HG03565 (cell line): ENCODE measurements at regions not wholly inside any gene's neighbourhood (a gene's known extent, or its start where the extent isn't known, plus 50 kb on each side); places are given as distances from the start of the nearest gene placed in this dataset.
"Not testable (repeated sequence)": the region's sequence is repeated elsewhere in the genome, so short reads cannot be mapped to it uniquely, and the experiment has no call there.

Experiments used
- ATAC-seq: cut with Tn5 transposase; IDR thresholded peaks from one replicate; pipeline ENCODE4 v1.9.1; 2021; ENCODE audit warnings: mild to moderate bottlenecking, moderate library complexity; ENCODE audit not compliant: unreplicated experiment

- ATAC-seq, result no peak
Measured at GRCh38 chr2:223176970-223177369, 125.0 kb downstream of the KCNE4 start.

- no peak for ATAC-seq
Measured at GRCh38 chr2:223180463-223180862, 128.5 kb downstream of the KCNE4 start.

- no peak for ATAC-seq
Measured at GRCh38 chr2:223181561-223181960, 129.6 kb downstream of the KCNE4 start.

GRCh38 chr2:223182356-223182755 lies 130.4 kb downstream of the KCNE4 start:
- no peak for ATAC-seq

GRCh38 chr2:223185638-223186037 lies 133.6 kb downstream of the KCNE4 start:
- ATAC-seq, result no peak

GRCh38 chr2:223187256-223187655 lies 135.3 kb downstream of the KCNE4 start:
- ATAC-seq, result no peak

- ATAC-seq, result not testable (repeated sequence)
Measured at GRCh38 chr2:223190561-223191206, 138.7 kb downstream of the KCNE4 start.

- no peak for ATAC-seq
Measured at GRCh38 chr2:223196331-223196730, 144.3 kb downstream of the KCNE4 start.

- ATAC-seq, result no peak
Measured at GRCh38 chr2:223197046-223197445, 145.1 kb downstream of the KCNE4 start.

GRCh38 chr2:223199531-223200515 lies 147.8 kb downstream of the KCNE4 start:
- ATAC-seq, result no peak

- no peak for ATAC-seq
Measured at GRCh38 chr2:223203971-223204929, 152.3 kb downstream of the KCNE4 start.

GRCh38 chr2:223210489-223210888 lies 158.5 kb downstream of the KCNE4 start:
- ATAC-seq, result no peak

- no peak for ATAC-seq
Measured at GRCh38 chr2:223214394-223215253, 162.6 kb downstream of the KCNE4 start.

- ATAC-seq, result no peak
Measured at GRCh38 chr2:223215254-223215516, 163.2 kb downstream of the KCNE4 start.

GRCh38 chr2:223217373-223217772 lies 165.4 kb downstream of the KCNE4 start:
- ATAC-seq, result no peak

GRCh38 chr2:223218587-223219178 lies 166.7 kb downstream of the KCNE4 start:
- ATAC-seq, result no peak

GRCh38 chr2:223219872-223220657 lies 168.1 kb downstream of the KCNE4 start:
- ATAC-seq, result no peak

GRCh38 chr2:223220658-223220925 lies 168.6 kb downstream of the KCNE4 start:
- ATAC-seq, result no peak

- ATAC-seq, result no peak
Measured at GRCh38 chr2:223221139-223221835, 169.3 kb downstream of the KCNE4 start.
